ENCODE measurements at regions not wholly inside any gene's neighbourhood (a gene's known extent, or its start where the extent isn't known, plus 50 kb on each side); places are given as distances from the start of the nearest gene placed in this dataset.
A peak's percentile ranks its signal among the peaks of the same experiment; 100 is the strongest.

DNA sequence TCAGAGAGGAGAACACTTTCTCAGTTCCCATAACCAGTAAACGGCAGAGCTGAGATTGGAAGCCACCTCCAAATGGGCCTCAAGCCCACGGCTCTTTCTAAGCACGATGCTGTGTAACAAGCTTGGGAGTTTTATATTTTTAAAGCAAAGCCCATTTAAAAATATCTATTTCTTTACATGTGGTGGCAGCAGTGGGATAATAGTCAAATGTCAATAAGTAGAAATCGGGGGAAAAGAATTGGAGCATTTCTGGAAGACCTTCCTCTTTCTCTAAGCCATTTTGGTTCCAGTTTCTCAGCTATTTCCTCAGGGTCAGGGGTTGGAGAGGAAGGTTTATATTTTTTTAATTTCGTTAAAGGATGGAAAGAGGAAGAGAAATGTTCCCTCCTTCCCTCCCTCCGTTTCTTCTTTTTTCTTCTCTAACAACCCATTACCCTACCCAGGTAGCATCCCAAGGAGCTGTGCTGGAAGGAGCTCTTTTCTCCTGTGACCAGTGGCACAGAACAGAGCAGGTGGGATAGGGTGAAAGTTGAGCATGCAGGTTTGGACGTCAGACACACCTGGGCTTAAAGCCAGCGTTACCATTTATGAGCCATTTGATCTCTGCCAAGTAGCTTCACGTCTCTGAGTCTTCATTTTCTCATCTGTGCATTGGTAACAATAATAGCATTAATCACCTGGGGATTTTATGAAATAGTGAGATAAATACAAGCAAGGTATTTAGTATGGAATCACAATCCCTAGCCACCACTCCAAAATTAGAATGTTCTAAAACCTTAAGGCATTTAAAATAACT, 515.7 kb downstream of the RPS24 start:
- no peak for DNase-seq

- DNase-seq: no peak
Observed at GRCh38 chr10:78550090-78550489, 516.4 kb downstream of the RPS24 start.

GRCh38 chr10:78550716-78551115, 517.1 kb downstream of the RPS24 start:
- no peak for DNase-seq

DNA sequence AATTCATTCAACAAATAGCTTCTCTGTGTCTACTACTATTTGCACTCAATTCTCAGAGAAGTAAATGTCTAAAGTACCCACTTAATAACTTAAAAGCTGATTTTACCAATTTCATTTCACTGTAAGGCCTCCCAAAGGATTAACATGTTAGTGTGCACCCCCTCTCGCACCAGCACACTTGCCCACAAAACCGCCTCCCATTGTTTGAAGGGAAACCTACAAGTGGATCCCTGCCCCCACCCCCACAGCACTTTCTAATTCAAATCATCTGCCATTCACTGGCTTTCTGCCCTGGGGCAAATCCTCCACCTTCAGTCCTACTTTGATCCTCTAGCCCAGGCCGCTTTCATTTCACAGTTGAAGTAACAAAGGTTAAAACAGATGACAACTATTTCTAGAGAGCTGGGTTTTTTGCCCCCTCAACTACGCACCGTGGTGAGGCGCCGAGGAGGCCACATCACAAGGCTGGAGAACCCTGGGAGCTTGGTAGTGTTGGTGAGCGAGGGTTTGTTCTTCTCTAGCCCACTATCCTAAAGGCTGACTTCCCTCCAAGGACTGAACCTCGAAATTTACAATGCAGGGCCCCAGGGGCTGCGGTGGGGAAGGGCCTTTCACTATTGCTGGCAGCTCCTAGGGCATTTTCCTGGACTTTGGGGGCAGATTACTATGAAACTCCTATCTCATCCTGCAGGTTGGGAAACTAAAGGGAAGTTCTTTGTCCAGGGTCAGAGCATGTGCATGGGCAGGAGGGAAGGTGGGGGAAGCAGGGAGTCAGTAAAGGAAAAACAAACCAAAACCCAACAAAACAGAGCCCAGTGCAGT, 517.4 kb upstream of the ZMIZ1 start:
- no peak for DNase-seq

- DNase-seq: peak; percentile 78
Observed at GRCh38 chr10:78552261-78552811, 516.4 kb upstream of the ZMIZ1 start.

DNA sequence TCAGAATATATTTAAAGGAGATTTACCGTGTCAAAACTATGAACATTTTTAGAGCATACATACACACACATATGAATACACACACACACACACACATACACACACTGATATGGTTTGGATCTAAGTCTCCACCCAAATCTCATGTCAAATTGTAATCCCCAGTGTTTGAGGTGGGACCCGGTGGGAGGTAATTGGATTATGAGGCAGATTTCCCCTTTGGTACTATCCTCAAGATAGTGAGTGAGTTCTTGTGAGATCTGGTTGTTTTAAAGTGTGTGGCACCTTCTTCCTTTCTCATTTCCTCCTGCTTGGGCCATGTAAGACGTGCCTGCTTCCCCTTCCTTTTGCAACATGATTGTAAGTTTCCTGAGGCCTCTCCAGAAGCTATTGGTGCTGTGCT, 515.0 kb upstream of the ZMIZ1 start:
- DNase-seq: no peak

GRCh38 chr10:78555128-78555527, 513.6 kb upstream of the ZMIZ1 start:
- no peak for DNase-seq

- DNase-seq: no peak
Observed at GRCh38 chr10:78556705-78557432, 511.9 kb upstream of the ZMIZ1 start.

DNA sequence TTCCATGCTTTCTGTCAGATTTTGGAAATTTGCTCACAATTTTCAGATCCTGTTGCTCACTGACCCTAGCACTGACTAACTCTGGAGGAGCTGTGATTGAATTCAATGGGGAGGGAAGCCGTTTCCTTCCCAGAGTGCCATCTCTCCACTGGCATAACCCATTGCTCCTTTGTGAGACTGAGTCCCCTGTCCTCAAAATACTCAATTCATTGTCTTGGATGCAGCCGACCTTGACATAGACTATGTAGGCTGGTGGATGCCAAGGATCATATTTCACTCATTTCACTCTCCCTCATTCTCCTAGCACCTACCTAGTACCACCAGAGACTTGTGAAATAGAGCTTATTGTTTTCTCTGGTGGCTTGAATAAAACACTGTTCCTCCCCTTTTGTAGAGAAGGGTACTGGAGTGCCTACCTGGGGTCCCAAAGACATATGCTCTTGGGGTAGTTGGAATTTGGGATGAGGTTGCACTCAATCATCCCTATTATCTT, 511.3 kb upstream of the ZMIZ1 start:
- DNase-seq: no peak

GRCh38 chr10:78559661-78560340, 509.0 kb upstream of the ZMIZ1 start:
- no peak for DNase-seq

- DNase-seq: no peak
Observed at GRCh38 chr10:78560341-78560688, 508.5 kb upstream of the ZMIZ1 start.

DNA sequence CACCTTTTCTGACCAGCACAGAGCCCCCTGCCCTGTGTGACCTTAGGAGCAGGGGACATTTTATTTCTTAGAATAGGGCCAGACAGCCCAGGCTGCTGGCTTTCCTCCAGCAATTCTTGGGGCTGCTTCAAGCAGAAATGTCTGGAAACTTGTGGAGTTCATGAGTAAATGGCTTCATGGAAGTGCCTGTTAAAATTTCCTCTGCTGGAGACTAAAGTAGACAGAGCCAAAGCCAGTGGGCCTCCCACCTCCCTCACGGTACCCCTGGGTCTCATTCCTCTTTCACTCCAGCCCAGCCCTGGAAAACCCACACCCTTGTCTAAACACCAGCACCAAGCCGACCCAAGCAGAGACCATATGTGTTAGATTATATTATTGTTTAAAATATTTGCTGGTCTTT, 505.5 kb upstream of the ZMIZ1 start:
- DNase-seq: no peak

- DNase-seq: no peak
Observed at GRCh38 chr10:78565841-78566240, 502.9 kb upstream of the ZMIZ1 start.

GRCh38 chr10:78566284-78567111, 502.3 kb upstream of the ZMIZ1 start:
- DNase-seq: peak; percentile 42

DNA sequence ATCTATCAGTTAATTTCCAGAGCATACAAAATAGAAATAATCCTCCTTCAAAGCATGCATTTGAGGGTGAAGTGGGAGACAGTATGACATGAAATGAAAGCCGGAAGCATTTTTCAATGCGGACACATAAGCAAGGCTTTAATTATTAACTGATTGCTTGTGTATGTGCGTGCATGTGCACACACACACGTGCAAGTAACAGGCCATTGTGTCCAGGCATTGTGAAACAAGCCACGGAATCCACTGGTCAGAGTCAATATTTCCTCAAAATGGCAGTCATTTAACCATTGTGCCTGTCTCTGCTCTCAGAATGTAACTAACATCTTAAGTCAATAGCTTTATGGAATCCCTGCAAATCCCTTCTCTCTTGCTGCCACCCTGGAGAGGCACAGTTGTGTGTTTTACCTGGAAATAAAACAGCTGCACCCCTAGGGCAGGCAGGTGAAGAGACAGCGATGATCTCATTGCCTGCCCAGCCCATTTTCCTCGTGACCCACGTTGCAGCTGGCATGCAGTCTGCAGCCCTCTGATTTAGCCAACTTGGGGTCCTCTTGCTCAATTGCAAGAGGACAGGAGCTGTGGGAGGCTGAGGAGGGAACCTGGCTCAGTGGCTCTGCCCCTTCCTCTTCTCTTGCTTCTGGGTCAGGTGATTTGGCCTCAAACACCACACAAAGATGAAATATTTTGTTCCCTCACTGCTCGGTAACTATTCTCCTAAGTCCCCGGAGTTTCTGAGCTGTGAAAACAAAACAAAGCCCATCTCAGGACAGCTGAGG, 500.9 kb upstream of the ZMIZ1 start:
- DNase-seq: no peak

GRCh38 chr10:78568620-78569019, 500.1 kb upstream of the ZMIZ1 start:
- DNase-seq: no peak

DNA sequence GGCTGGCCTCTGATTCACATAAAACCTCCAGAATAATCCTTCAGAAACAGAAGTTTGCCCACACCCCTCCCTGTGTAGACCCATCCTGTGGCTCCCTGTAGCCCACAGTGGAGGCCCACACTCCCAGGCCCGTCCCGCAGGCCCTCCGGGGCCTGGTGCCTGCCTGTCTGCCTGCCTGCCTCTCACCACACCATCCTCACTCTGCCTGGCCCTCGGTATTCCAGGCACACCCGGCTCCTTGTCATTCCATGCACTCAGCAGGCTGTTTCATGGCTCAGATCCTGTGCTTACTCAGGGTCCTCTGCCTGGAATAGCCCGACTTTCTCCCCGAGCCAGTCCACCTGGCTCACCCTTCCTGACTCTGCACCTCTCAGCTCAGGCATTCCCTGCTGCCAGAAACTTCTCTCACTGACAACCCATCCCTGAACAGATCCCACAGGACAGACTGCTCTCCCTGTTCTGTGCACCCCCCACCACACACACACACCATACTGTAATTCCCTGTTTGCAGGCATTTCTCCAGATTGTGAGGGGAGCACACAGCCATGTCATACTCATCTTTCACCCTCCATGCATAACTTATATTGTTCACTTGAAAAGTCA, 498.0 kb upstream of the ZMIZ1 start:
- no peak for DNase-seq

DNA sequence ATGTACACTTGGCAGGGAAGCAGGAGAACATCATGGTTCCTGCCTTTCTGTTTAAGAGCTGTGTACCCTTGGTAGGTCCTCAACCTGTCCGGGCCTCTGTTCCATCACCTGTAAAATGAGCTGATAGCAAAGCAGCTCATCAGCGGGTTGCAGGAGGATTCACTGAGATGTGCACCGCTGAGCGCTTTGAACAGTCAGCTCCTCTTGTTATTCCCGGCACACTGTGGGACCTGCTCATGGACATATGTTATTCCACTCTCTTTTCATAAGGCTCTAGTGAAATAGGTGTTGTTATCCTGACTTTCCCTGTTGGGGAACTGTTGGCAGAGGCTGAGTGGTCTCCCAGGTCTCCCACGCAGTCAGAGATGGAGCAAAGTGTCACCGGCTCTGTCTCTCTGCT, 497.5 kb upstream of the ZMIZ1 start:
- DNase-seq: no peak

DNA sequence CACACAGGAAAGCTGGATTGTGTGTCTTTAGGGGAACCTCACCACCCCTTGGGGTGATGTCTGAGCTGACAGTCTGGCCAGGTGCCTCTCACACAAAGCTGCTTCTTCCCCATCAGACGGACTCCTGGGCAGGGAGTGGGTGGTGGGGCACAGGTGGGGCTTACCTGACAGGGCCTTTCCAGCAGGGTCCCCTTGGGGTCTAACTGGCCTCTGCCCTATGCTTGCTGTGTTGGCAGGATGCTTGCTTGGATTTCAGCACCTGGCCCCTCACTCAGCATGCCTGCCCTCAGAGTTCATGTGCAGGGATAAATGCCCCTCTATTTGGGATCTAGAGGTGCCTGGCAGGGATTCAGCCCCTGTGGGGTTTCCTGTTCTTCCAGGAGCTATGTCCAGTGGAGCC, 496.9 kb upstream of the ZMIZ1 start:
- DNase-seq: no peak

- no peak for DNase-seq
Observed at GRCh38 chr10:78572565-78572964, 496.2 kb upstream of the ZMIZ1 start.
